ENCODE measurements at regions not wholly inside any gene's neighbourhood (a gene's known extent, or its start where the extent isn't known, plus 50 kb on each side); places are given as distances from the start of the nearest gene placed in this dataset.
A peak's percentile ranks its signal among the peaks of the same experiment; 100 is the strongest.
"Not testable (repeated sequence)": the region's sequence is repeated elsewhere in the genome, so short reads cannot be mapped to it uniquely, and the experiment has no call there.

- ChIA-PET CTCF (interaction anchor here in 1 of 2 donors (0.6 kb wide), 1 partner anchor 564 kb away, joined by 5 read pairs; no protein-coding TSS in a partner anchor), POLR2A (no interaction called here)
- Mint-ChIP-seq H3K27ac (no peak overlapping the region), H3K27me3 (peaks cover 21 to 25% of the 10 kb centered on the region in 2 donors), H3K4me1 (no peaks in the 10 kb centered on the region), H3K4me3 (no peak overlapping the region), H3K36me3 (no peaks in the 10 kb centered on the region), H3K9me3 (no peaks in the 10 kb centered on the region)
- DNase-seq (no peak), ATAC-seq (replicated peaks in 1 of 4) (no peak)
- Histone ChIP-seq H3K27me3 (replicated peaks in 1 of 2; ENCODE audit: control insufficient read depth in 2 of 2, extremely low read depth in 1 of 2, insufficient read depth in 2 of 2, low read length in 1 of 2) (peaks cover 0 to 16% of the 10 kb centered on the region in 2 experiments), H3K4me1 (ENCODE audit: control insufficient read depth in 1 of 2, extremely low read depth in 1 of 2, insufficient read depth in 2 of 2, low read length in 2 of 2) (no peaks in the 10 kb centered on the region), H3K9me3 (no peaks in the 10 kb centered on the region), H3K36me3 (ENCODE audit: control insufficient read depth in 2 of 2, extremely low read depth in 1 of 2, insufficient read depth in 1 of 2, low read length in 1 of 2) (no peaks in the 10 kb centered on the region), H3K4me3 (ENCODE audit: control insufficient read depth in 1 of 2, extremely low read depth in 1 of 2, low read length in 1 of 2) (no peak overlapping the region), H3K27ac (ENCODE audit: low read length) (no peak overlapping the region)
- 76% methylated on average over 3 of the region's 3 CpGs for WGBS (ENCODE audit: insufficient coverage)
These were observed 70.2 kb upstream of the KLF14 start for GRCh38 chr7:130804220-130804619.

- H3K27me3 ChIP-seq (replicated peaks in 1 of 2; ENCODE audit: control insufficient read depth in 2 of 2, extremely low read depth in 1 of 2, insufficient read depth in 2 of 2, low read length in 1 of 2); CTCF ChIA-PET; H3K27me3 Mint-ChIP-seq; ATAC-seq (replicated peaks in 1 of 4); H3K9me3 ChIP-seq; H3K27ac Mint-ChIP-seq; H3K4me3 Mint-ChIP-seq; H3K27ac ChIP-seq (ENCODE audit: low read length); H3K36me3 Mint-ChIP-seq; H3K4me1 ChIP-seq (ENCODE audit: control insufficient read depth in 1 of 2, extremely low read depth in 1 of 2, insufficient read depth in 2 of 2, low read length in 2 of 2); H3K4me1 Mint-ChIP-seq; H3K4me3 ChIP-seq (ENCODE audit: control insufficient read depth in 1 of 2, extremely low read depth in 1 of 2, low read length in 1 of 2); H3K36me3 ChIP-seq (ENCODE audit: control insufficient read depth in 2 of 2, extremely low read depth in 1 of 2, insufficient read depth in 1 of 2, low read length in 1 of 2); H3K9me3 Mint-ChIP-seq; DNase-seq: not testable (repeated sequence)
- POLR2A ChIA-PET: interaction anchor here in 1 of 2 donors (0.5 kb wide), 1 partner anchor 56 kb away, joined by 3 read pairs; no protein-coding TSS in a partner anchor
- 100% methylated on average over 1 of the region's 4 CpGs for WGBS (ENCODE audit: insufficient coverage)
These were observed 78.8 kb upstream of the KLF14 start for GRCh38 chr7:130812819-130813218.

GRCh38 chr7:130814778-130815335 is 80.8 kb upstream of the KLF14 start:
- Mint-ChIP-seq H3K4me1 (no peaks in the 10 kb centered on the region), H3K27ac (no peak overlapping the region), H3K36me3 (no peaks in the 10 kb centered on the region), H3K27me3 (peaks cover 0 to 4% of the 10 kb centered on the region in 2 donors), H3K4me3 (no peak overlapping the region), H3K9me3 (peaks cover 2 to 3% (median 3%) of the 10 kb centered on the region in 3 donors)
- H3K9me3 ChIP-seq: no peaks in the 10 kb centered on the region
- CTCF ChIA-PET: no interaction called here
- H3K36me3 ChIP-seq (ENCODE audit: control insufficient read depth in 2 of 2, extremely low read depth in 1 of 2, insufficient read depth in 1 of 2, low read length in 1 of 2): no peaks in the 10 kb centered on the region
- DNase-seq: peak in 1 of 35 experiments; percentile 34
- no peak overlapping the region for H3K4me3 ChIP-seq (ENCODE audit: control insufficient read depth in 1 of 2, extremely low read depth in 1 of 2, low read length in 1 of 2)
- H3K4me1 ChIP-seq (ENCODE audit: control insufficient read depth in 1 of 2, extremely low read depth in 1 of 2, insufficient read depth in 2 of 2, low read length in 2 of 2): no peaks in the 10 kb centered on the region
- WGBS (ENCODE audit: insufficient coverage): no CpG with 5 or more reads among the region's 2 CpGs
- ATAC-seq (replicated peaks in 1 of 4): no peak
- H3K27ac ChIP-seq (ENCODE audit: low read length): no peak overlapping the region
- peaks cover 0 to 2% of the 10 kb centered on the region in 2 experiments for H3K27me3 ChIP-seq (replicated peaks in 1 of 2; ENCODE audit: control insufficient read depth in 2 of 2, extremely low read depth in 1 of 2, insufficient read depth in 2 of 2, low read length in 1 of 2)
- POLR2A ChIA-PET: no interaction called here

- Histone ChIP-seq H3K27ac (ENCODE audit: low read length) (no peak overlapping the region), H3K36me3 (ENCODE audit: control insufficient read depth in 2 of 2, extremely low read depth in 1 of 2, insufficient read depth in 1 of 2, low read length in 1 of 2) (no peaks in the 10 kb centered on the region), H3K4me3 (ENCODE audit: control insufficient read depth in 1 of 2, extremely low read depth in 1 of 2, low read length in 1 of 2) (no peak overlapping the region), H3K4me1 (ENCODE audit: control insufficient read depth in 1 of 2, extremely low read depth in 1 of 2, insufficient read depth in 2 of 2, low read length in 2 of 2) (no peaks in the 10 kb centered on the region), H3K27me3 (replicated peaks in 1 of 2; ENCODE audit: control insufficient read depth in 2 of 2, extremely low read depth in 1 of 2, insufficient read depth in 2 of 2, low read length in 1 of 2) (peaks cover 0 to 5% of the 10 kb centered on the region in 2 experiments), H3K9me3 (no peaks in the 10 kb centered on the region)
- no peak for DNase-seq
- Mint-ChIP-seq H3K9me3 (peaks cover 0 to 2% (median 0%) of the 10 kb centered on the region in 3 donors), H3K36me3 (no peaks in the 10 kb centered on the region), H3K4me3 (no peak overlapping the region), H3K27me3 (peaks cover 0 to 7% of the 10 kb centered on the region in 2 donors), H3K4me1 (peaks cover 0 to 5% (median 3%) of the 10 kb centered on the region in 3 donors), H3K27ac (no peak overlapping the region)
- CTCF ChIA-PET: no interaction called here
- no CpG with 5 or more reads among the region's 2 CpGs for WGBS (ENCODE audit: insufficient coverage)
- no peak for ATAC-seq (replicated peaks in 1 of 4)
- POLR2A ChIA-PET: no interaction called here
These were observed 84.0 kb upstream of the KLF14 start for GRCh38 chr7:130818056-130818455.

- ATAC-seq (replicated peaks in 1 of 4) (no peak), DNase-seq (no peak)
- POLR2A ChIA-PET: no interaction called here
- Histone ChIP-seq H3K4me3 (ENCODE audit: control insufficient read depth in 1 of 2, extremely low read depth in 1 of 2, low read length in 1 of 2) (no peak overlapping the region), H3K4me1 (ENCODE audit: control insufficient read depth in 1 of 2, extremely low read depth in 1 of 2, insufficient read depth in 2 of 2, low read length in 2 of 2) (no peaks in the 10 kb centered on the region), H3K27ac (ENCODE audit: low read length) (no peak overlapping the region), H3K36me3 (ENCODE audit: control insufficient read depth in 2 of 2, extremely low read depth in 1 of 2, insufficient read depth in 1 of 2, low read length in 1 of 2) (no peaks in the 10 kb centered on the region), H3K9me3 (peaks cover 4% of the 10 kb centered on the region), H3K27me3 (replicated peaks in 1 of 2; ENCODE audit: control insufficient read depth in 2 of 2, extremely low read depth in 1 of 2, insufficient read depth in 2 of 2, low read length in 1 of 2) (peaks cover 0 to 3% of the 10 kb centered on the region in 2 experiments)
- peaks cover 0 to 6% (median 3%) of the 10 kb centered on the region in 3 donors for H3K4me1 Mint-ChIP-seq
- no CpG with 5 or more reads among the region's 3 CpGs for WGBS (ENCODE audit: insufficient coverage)
- H3K36me3 Mint-ChIP-seq: peaks cover 3% of the 10 kb centered on the region
- H3K27ac Mint-ChIP-seq: no peak overlapping the region
- H3K4me3 Mint-ChIP-seq: no peak overlapping the region
- CTCF ChIA-PET: interaction anchor here in 1 of 2 donors (0.5 to 1.0 kb wide), 2 partner anchors 11 to 733 kb away, joined by 3 read pairs; no protein-coding TSS in a partner anchor
- peaks cover 10 to 23% (median 13%) of the 10 kb centered on the region in 3 donors for H3K9me3 Mint-ChIP-seq
- H3K27me3 Mint-ChIP-seq: peaks cover 0 to 5% of the 10 kb centered on the region in 2 donors
These were observed 87.9 kb upstream of the KLF14 start for GRCh38 chr7:130821864-130822263.

- H3K27me3 ChIP-seq (replicated peaks in 1 of 2; ENCODE audit: control insufficient read depth in 2 of 2, extremely low read depth in 1 of 2, insufficient read depth in 2 of 2, low read length in 1 of 2): peaks cover 0 to 3% of the 10 kb centered on the region in 2 experiments
- no CpG with 5 or more reads among the region's 2 CpGs for WGBS (ENCODE audit: insufficient coverage)
- no peak for DNase-seq
- ChIA-PET POLR2A (no interaction called here), CTCF (interaction anchor here in 1 of 2 donors (0.6 to 1.0 kb wide), 2 partner anchors 11 to 451 kb away, joined by 3 to 4 read pairs; no protein-coding TSS in a partner anchor)
- Mint-ChIP-seq H3K4me3 (no peak overlapping the region), H3K27ac (no peak overlapping the region), H3K27me3 (peaks cover 0 to 5% of the 10 kb centered on the region in 2 donors), H3K4me1 (peaks cover 0 to 6% (median 3%) of the 10 kb centered on the region in 3 donors), H3K36me3 (peaks cover 8% of the 10 kb centered on the region), H3K9me3 (peaks cover 10 to 31% (median 19%) of the 10 kb centered on the region in 3 donors)
- H3K4me1 ChIP-seq (ENCODE audit: control insufficient read depth in 1 of 2, extremely low read depth in 1 of 2, insufficient read depth in 2 of 2, low read length in 2 of 2): no peaks in the 10 kb centered on the region
- no peak overlapping the region for H3K4me3 ChIP-seq (ENCODE audit: control insufficient read depth in 1 of 2, extremely low read depth in 1 of 2, low read length in 1 of 2)
- H3K27ac ChIP-seq (ENCODE audit: low read length): no peak overlapping the region
- no peak for ATAC-seq (replicated peaks in 1 of 4)
- peaks cover 5% of the 10 kb centered on the region for H3K9me3 ChIP-seq
- no peaks in the 10 kb centered on the region for H3K36me3 ChIP-seq (ENCODE audit: control insufficient read depth in 2 of 2, extremely low read depth in 1 of 2, insufficient read depth in 1 of 2, low read length in 1 of 2)
These were observed 88.6 kb upstream of the KLF14 start for GRCh38 chr7:130822642-130823041.

Measured in T-cell (primary cell).